ENCODE measurements at regions not wholly inside any gene's neighbourhood (a gene's known extent, or its start where the extent isn't known, plus 50 kb on each side); places are given as distances from the start of the nearest gene placed in this dataset.
"Not testable (repeated sequence)": the region's sequence is repeated elsewhere in the genome, so short reads cannot be mapped to it uniquely, and the experiment has no call there.

DNA sequence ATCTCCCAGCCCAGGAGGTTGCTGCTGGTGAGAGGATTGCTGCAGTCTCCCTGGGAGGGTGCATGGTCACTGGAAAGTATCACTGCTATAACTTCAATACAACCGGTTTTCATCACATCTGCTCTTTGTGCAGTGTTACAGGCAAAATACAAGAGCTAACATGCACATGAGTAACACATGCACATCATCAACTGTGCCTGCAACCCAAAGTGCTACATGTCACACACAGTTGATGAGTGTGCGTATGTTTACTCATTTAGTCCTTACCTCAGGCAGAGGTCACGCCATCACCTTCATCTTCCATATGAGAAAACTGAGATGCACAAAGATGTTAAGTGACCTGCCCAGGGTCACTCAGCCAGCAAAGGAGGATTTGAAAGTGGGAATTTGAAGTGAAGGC is 277.7 kb downstream of the FAM72C start:
- no peak for DNase-seq

DNA sequence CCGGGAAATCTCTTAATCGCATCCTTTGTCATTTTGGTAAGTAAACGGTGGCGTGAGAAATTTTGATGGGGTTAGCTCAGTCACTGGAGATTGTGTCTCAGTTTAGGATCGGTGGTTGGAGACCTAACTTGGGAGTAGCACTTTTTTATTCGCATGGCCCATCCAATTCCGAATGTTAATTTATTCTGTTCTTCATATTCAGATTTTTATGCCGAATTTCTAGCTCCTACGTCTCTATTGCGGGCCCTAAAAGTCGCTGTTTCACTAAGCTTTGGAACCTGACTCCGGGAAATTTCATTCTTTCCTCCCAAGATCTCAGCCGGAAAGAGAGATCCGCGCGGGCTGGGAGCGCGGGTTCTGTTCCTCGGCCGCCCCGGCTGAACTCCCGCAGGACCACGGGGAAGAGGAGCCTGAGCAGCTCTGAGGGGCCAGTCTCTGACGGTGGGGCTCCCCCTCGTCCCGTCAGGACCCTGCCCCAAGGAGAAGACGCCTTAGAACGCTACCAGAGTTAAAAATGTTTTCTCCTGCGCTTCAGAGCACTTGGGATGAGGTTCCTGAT is 279.7 kb downstream of the FAM72C start:
- no peak for DNase-seq

DNA sequence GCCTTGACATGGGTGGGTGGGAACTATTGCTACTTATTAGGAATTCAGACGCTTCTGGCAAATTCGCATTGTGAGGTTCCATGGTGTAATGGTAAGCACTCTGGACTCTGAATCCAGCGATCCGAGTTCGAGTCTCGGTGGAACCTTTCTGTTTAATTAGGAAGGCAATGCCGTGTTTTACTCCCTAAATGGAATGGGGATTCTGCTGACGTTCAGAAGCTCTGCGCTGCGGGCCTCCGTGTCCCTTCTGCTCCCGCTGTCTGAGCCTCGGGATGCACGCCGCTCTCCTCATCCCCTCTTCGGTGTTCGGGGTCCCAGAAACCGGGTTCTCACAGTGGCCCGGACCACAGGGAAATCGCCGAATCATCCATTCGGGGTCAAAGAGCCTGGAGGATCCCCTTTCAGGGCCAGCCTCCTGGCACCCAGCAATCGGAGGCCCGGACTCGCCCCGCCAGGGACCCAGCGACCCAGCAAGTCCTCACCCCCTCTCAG is 280.3 kb downstream of the FAM72C start:
- DNase-seq: no peak

DNA sequence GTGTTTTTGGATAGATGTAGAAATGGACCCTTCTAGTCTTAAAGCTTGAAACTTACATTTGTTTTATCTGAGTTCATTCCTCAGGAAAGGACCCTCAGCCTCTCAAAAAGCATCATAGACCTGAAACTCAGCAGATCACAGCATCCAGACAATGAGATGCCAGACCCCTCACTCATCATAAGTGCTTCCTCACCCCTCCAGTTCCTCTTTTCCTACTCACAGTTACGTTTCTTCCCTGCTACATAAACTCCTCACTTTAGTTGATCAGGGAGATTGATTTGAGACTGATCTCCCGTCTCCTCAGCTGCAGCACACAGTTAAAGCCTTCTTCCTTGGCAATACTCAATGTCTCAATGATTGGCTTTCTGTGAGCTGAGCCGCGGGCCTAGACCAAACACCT is 282.0 kb downstream of the FAM72C start:
- DNase-seq: no peak

DNA sequence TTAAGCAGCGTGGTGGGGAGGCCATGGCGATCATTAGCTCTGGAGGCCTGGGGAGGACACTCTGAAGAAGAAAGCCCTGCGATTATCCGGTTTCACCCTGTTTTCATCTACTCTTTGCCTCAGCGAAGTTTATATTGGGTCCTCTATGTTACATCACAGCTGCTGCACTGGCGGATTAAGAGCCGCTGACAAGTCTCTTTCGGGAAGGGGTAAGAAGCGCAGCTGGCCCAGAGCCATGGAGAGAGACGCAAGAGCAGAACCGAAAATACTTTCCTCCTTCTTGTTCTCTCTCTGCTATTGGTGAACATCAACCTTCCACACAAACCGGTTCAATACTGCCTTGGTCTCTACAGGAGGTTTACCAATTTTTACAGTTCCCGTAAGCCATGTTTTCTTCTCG is 291.5 kb downstream of the FAM72C start:
- DNase-seq: no peak

DNA sequence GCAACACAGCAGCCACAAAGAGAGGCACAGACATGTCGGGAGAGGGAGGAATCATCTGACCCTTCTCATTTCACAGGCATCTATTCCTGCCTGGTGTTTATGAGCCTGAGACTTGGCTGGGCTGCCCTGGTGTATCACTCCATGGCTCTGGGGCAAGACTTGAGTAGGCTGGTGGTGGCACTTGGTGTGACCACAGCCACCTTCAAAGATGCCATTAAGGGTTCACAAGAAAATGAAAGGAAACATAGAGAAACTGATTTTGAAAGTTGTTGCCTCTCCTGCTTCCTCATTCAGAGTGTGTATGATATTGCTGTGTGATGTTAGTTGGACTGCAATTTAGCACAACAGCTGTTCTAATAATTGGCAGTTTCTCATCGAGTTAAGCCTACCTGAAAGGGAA is 298.8 kb downstream of the FAM72C start:
- no peak for DNase-seq

DNA sequence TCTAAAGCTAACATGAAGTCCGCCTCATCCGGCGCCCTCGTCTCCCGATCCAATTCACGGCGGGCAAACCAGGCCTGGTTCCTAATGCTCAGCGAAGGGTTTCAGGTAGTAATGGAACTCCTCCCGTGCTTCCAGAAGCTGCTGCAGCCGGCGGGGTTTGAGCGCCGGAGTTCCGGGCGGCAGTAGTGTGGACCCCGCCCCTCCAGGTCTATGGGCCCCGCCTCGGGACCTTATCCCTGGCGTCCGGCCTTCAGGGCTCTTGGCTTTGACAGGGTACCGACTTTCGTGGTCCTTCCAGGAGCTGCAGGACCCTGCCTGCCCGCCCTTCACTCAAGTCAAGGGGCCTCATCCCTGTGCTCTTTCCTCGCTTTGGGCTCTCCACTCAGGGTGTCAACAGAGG is 304.1 kb downstream of the FAM72C start:
- DNase-seq: no peak

DNA sequence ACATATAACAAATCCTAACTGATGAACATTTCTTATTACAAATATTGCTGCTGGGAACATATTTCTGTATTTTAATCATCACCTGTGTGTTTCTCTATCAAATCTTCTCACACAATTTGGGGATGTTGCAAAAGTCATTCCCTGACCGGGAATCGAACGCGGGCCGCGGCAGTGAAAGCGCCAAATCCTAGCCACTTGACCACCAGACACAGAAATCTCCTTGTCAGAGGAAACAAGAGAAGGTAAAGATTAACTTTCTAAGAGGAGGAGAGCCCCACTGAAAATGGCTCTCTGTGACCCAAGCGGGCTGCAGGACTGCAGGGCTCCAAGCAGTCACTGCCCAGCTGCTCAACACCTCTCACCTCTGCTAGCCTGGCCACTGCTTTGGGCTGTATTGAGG is 304.9 kb downstream of the FAM72C start:
- no peak for DNase-seq

DNA sequence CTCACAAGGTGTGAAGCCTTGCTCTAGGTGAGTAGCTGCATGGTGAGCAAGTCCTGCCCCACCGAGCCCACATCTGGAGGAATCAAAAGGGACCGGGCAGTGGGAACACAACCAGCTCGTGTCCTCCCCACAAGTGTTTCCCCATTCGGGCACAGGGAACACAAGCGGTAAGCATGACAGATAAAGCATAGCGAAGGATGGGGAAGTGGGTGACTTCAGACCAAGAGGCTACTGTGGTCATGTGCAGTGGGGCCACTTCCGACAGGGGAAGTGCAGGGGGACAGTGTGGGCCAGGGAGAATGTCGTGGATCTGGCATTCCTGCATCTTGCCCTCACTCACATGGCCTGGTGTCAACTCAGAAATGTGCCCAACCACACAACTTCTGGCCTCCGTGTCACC is 306.2 kb downstream of the FAM72C start:
- DNase-seq: no peak

DNA sequence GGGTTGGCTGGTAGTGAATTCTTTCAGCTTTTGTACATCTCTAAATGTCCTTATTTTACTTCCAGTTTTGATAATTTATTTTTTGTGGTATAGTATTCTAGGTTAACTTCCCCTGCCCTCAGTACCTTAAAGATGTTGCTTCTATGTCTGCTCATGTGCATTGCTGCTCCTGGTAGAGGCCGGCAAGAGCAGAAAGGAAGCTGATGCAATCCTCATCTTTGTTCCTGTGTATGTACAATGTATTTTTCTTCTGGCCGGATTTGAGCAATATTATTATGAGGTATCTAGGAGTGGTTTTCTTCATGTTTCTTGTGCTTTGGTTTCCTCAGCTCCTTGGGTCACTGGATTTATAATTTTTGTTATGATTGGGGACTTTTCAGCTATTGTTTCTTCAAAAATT is 308.7 kb downstream of the FAM72C start:
- DNase-seq: not testable (repeated sequence)

DNA sequence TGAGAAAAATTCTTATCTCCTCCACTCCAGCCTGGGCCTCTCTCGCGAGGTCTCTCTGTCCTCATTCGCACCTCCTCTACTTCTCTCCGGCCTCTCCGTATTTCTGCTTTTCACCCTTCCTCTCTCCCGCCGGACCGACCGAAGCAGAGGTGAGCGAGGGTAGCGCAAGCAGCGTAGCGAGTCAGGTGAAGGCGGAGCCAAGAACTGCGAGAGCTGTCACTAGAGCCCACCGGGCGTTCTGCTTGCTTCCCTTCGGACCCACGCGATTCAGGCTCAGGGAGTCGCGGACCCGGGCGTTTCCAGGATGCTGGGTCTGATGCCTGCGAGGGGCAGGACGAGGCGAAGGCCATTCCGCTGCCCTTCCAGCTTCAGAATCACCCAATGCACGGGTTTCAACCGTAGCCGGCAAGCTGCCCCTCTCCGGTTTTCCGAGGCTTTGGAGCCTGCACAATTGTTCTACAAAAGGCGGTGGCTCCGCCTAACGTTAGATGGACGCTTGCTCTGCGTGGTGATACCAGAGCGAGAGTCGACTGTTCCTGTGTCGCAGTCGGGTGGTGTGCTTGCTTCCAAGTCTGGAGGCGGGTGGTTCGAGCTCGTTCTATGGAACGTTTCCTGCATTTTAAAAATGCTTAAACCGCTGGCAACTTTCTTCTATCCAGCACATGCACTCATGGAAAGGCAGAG is 310.2 kb downstream of the FAM72C start:
- DNase-seq: no peak

DNA sequence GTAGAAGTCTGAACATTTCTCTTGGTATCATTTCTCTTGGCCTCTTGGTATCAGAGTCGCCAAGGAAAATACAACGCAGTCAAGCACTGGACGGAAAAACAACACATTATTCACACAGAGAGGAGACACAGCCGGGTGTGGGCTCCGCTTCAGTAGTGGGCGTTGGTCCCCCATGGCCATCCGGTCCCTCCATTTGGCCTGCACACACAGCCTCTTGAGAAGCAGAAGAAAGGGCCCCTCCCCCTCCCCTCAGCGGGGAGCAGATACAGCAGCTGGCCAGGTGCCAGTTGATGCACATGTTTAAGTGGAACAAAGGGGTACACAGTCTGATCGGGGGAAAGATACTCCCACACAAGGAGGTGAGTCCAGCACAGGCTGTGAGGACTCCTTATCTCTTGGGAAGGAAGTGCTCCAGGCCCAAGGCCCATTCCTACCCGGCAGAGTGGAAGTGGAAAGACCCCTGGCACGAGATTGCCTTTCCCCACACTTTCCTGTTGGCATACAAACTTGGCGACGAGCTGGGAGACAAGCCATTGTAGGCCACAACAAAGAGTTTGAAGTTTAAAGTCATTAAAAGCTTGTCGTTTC is 311.3 kb downstream of the FAM72C start:
- no peak for DNase-seq

DNA sequence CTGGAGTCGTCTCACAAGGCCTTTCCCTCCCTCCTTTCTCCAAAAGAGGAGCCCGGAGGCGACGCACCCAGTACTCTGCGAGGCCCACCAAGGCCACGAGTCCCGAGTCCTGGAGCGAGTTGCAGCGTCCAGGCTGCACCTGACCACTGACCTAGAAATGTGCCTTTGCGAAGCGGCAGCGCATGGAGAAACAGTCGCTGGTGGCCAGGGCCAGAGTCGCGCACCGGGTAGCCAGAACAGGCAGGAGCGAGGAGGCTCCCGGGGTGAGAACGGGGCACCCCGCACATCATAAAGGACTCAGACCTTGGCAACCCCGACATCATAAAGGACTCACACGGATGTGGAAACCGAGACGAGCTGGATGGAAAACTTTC is 318.4 kb downstream of the FAM72C start:
- DNase-seq: no peak

DNA sequence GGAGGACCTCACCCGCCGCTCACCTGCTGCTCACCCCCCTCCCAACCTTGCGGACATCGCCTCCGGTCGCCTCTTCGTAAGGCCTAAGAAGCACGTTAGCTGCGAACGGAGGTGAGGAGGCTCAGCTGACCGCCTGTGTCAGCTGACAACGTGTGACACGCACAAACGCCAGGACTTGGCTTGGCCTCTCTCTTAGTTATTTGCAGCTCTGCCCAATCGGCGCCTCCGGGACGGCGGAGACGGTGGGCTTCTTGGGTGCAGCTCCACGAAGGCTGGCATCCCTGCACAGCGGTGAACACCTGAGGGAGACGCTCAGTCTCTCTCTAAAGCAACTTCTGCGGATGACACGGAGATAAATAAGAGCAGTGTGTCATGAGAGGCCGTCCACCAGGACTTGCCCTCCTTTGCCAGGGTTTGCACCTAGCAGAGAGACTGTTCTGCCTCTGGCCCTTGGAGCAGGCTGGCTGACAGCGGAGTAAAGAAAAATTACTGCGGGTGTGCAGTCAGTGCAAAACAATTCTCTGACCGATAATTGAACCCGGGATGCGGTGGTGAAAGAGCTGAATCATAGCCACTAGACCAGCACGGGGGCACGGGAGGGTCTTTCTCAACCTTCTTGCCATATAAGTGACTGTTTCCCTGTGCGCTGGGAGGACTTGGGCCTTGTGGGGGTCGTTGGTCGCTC is 318.9 kb downstream of the FAM72C start:
- DNase-seq: no peak

DNA sequence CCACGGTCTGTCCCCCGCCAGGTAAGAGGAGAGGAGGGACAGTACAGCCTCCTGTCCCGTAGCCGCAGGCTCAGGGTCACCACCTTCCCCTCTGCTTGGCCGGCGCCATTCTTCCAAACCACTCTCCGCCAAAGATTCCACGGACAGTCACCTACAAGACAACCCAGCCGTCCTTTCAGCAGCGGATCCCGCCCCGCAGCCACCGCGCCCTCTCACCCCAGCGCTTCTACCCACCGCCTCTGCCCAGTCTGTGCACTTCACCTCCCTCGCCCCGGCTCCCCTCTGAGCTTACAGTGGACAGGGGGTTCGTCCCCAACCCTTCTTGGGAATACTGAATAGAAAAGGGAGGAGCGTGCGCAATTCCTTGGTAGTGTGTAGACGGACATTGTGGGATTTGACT is 319.6 kb downstream of the FAM72C start:
- no peak for DNase-seq

DNA sequence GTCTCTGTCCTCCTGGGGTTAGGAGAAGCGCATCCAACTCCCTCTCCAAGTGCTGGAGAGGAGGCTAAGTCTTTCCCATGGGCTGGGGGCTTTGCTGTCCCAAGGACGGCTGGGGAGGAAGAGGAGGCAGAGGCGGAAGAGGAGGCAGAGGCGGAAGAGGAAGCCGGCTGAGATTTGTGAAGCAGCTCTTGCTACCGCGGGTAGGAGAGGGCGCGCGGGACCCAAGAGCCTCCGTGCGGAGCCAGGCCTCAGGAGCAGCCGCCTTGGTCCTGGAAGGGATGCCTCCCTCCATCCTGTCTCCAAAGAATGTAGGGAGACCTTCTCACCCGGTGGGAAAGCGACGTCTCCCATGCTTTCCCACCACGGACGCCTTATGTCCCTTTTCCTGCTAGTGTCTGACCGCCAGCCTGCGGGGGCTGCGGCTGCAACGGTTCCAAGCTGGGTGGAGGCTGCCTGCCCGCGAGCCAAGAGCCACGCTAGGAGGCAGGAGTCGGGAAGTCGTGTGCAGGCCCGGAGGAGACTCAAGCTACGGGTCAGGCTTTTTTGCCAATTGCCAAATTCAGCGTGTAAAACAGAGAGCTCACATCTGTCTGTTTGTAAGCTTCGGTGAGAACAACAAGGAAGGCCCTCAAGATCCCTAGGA is 320.3 kb downstream of the FAM72C start:
- no peak for DNase-seq

DNA sequence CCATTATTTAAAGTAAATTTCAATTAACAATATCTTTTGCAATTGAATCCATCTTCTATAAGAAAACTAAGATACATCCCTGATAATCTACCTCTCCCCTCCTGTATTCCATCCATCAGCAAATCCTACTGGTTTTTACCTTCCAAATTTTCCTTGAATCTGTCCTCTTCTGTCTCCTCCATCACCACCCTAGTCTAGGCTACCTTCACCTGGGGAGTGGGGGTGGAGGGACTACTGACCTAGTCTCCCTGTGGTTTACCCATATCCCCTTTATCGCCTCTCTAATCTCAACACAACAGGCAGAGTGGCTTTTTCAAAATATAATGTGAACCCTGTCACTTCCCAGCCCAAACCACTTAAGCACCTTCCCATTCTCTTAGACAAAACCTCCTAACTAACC is 327.8 kb downstream of the FAM72C start:
- DNase-seq: not testable (repeated sequence)

DNA sequence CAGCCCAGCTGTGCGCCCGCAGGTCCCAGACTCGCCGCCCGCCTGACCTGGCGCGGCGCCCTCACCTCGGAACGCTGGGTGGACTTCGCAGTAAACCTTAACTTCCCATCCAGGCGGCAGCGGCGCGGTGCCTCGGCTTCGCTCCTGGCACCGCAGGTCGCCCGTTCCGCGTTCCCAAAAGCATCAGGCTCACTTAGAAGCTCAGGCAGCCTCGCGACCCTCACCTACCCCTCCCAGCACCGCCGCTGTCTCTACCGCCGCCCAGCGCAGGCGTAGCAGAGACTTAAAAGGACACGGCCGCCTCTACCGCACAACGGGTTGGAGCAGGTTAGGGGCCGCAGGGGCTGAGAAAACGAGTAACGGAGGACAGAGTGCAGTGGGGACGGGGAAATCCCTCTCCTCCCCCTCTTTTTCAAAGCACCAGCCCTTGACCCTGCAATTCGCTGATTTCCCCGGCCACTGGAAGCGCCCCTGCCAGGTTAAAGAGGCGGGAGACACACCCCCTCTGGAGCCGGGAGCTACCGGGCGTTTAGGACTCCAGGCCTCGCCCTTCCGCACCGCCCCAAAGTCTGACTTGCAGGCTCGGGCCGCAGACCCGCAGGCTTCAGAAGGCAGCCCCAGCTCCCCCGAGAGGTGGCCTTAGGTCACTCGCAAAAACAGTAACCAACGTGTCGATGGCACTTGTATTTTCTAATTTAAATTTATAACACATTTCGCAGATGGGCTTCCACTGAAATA is 328.5 kb downstream of the FAM72C start:
- DNase-seq: no peak

DNA sequence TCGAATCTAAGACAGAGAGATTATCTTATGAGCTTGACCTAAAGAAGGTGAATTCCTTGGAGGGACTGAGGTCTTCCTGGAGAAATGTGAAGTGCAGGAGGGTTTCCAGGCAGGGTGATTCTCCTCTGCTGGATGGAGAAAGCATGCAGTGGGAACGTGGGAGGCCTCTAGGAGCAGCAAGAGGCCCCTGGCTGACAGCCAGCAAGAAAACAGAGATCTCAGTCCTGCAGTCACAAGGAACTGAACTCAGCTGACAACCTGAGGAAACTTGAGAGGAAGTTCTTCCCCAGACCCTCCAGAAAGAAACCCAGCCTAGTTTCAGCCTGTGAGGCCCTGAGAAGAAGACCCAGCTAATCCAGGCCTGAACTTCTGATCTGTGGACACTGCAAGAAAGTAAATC is 345.9 kb downstream of the FAM72C start:
- DNase-seq: no peak

DNA sequence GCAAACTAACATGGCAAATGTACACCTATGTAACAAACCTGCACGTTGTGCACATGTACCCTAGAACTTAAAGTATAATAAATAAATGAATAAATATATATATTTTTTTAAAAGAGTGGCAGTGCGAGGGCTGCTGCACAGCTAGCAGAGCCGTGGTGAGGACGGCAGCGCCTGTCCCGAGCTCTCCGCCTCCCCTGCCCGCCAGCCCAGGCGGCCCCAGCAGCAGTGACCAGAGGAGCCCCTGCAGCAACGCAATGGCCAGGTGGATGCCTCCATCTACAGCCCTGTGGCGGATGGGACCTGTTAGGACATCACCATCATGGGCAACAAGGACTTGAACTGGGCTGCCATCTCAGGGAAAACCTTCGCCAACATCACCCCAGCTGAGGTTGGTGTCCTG is 351.9 kb downstream of the FAM72C start:
- DNase-seq: no peak

DNA sequence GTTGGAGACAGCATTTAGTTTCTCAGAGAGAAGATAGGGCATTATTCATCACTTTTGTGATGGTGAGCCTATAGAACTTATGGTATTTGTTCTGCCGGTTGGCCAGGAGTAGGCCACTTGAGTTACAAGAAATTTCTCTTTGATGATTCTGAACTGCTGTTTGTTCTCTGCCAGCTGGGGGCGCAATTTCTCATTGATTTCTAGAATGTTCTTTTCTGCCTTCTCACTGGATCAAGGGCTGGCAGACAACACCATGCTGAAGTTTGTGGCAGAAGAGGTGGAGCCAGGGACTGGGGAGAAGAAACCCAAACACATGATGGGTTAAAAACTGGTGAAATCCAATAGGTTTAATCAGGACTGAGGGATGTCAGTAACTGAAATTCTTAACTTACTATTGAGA is 360.6 kb downstream of the FAM72C start:
- DNase-seq: no peak

DNA sequence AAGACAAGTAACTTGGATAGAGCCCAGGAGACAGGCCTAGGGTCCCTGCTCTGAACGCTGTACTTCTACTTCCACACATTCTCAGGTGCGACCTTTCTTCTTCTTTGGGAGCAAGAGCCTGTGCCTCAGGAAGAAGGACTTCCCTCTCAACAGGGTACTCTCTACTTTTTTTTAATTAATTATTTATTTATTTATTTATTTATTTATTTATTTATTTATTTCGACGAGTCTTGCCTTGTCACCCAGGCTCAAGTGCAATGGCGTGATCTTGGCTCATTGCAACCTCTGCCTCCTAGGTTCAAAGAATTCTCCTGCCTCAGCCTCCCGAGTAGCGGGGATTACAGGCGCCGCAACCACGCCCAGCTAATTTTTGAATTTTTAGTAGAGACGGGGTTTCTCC is 361.6 kb downstream of the FAM72C start:
- no peak for DNase-seq

DNA sequence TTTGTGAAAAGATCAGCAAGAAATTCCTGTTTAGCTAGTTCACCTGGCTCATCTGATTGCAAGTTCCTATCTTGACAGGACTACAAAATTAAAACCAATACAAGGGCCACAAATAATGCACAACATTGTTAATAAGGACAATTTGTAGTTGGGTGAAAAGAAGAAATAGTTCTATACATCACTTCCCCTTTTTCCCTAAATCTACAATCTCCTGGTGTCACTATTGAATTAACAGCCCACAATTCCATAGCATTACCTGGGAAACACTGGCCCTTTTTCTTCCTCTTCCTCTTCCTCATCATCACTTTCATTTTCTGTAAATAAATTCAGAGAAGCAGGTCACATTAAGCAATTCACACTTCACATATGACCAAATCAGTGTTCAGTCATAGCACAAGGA is 366.9 kb downstream of the FAM72C start:
- no peak for DNase-seq

Data from islet precursor cell (in vitro differentiated cells).